ENCODE measurements at regions not wholly inside any gene's neighbourhood (a gene's known extent, or its start where the extent isn't known, plus 50 kb on each side); places are given as distances from the start of the nearest gene placed in this dataset.

DNA sequence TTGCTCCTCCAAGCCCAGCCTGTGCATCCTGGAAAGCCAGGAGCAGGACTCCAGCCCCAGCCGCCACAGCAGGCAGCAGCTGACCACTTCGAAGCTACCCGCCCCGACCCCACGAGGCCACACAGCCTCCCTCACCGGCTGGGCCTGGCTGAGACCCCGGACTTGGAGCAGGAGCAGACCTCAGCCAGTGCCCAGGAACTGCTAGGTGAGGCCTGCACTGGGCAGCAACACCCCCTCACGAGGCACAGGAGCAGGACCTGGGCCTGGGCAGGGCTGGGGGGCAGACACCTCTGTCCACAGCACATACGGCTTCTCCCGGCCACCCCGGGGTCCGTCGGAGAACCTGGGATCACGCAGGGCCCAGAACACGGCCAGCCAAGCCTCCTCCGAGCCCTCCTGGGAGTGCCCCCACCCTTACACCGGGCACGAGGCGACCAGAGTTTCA is 137.4 kb upstream of the C14orf180 start:
- TF ChIP-seq, protein P1, sequence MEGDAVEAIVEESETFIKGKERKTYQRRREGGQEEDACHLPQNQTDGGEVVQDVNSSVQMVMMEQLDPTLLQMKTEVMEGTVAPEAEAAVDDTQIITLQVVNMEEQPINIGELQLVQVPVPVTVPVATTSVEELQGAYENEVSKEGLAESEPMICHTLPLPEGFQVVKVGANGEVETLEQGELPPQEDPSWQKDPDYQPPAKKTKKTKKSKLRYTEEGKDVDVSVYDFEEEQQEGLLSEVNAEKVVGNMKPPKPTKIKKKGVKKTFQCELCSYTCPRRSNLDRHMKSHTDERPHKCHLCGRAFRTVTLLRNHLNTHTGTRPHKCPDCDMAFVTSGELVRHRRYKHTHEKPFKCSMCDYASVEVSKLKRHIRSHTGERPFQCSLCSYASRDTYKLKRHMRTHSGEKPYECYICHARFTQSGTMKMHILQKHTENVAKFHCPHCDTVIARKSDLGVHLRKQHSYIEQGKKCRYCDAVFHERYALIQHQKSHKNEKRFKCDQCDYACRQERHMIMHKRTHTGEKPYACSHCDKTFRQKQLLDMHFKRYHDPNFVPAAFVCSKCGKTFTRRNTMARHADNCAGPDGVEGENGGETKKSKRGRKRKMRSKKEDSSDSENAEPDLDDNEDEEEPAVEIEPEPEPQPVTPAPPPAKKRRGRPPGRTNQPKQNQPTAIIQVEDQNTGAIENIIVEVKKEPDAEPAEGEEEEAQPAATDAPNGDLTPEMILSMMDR (IDR thresholded peaks at IDR 0.05) = no peak
- no peak for TF ChIP-seq EZH2 (IDR thresholded peaks at IDR 0.05; ENCODE audit: borderline replicate concordance, insufficient read depth, low read depth, low read length, poor library complexity, severe bottlenecking)
